ENCODE measurements at regions not wholly inside any gene's neighbourhood (a gene's known extent, or its start where the extent isn't known, plus 50 kb on each side); places are given as distances from the start of the nearest gene placed in this dataset.
"Not testable (repeated sequence)": the region's sequence is repeated elsewhere in the genome, so short reads cannot be mapped to it uniquely, and the experiment has no call there.

- Histone ChIP-seq H3K4me1 (no peaks in the 10 kb centered on the region), H3K27ac (no peak overlapping the region), H3K9me3 (peaks cover 0 to 5% of the 10 kb centered on the region in 2 donors), H3K27me3 (peaks cover 0 to 7% of the 10 kb centered on the region in 2 donors), H3K4me3 (no peak overlapping the region), H3K36me3 (no peaks in the 10 kb centered on the region)
- no peak for TF ChIP-seq CTCF (IDR thresholded peaks at IDR 0.05)
- intact Hi-C loops (cut with DNase I): no loop called here
- ATAC-seq (no peak), DNase-seq (no peak)
Observed at GRCh38 chr19:14320253-14320652, 61.0 kb upstream of the ADGRE5 start.

- DNase-seq; H3K27ac ChIP-seq; intact Hi-C loops (cut with DNase I); H3K36me3 ChIP-seq; H3K27me3 ChIP-seq; H3K4me1 ChIP-seq; ATAC-seq; H3K4me3 ChIP-seq; H3K9me3 ChIP-seq: not testable (repeated sequence)
Observed at GRCh38 chr19:14319720-14320119, 61.5 kb upstream of the ADGRE5 start.

- H3K9me3 ChIP-seq: peaks cover 0 to 5% of the 10 kb centered on the region in 2 donors
- no peaks in the 10 kb centered on the region for H3K4me1 ChIP-seq
- intact Hi-C loops (cut with DNase I): no loop called here
- ATAC-seq: peak; percentile 34
- no peak for TF ChIP-seq CTCF (IDR thresholded peaks at IDR 0.05)
- H3K27me3 ChIP-seq: peaks cover 0 to 7% of the 10 kb centered on the region in 2 donors
- H3K4me3 ChIP-seq: no peak overlapping the region
- no peak overlapping the region for H3K27ac ChIP-seq
- H3K36me3 ChIP-seq: no peaks in the 10 kb centered on the region
- no peak for DNase-seq
Observed at GRCh38 chr19:14318873-14319272, 62.4 kb upstream of the ADGRE5 start.

GRCh38 chr19:14317157-14317556 lies 64.1 kb upstream of the ADGRE5 start:
- no peak for DNase-seq
- Histone ChIP-seq H3K4me1 (no peaks in the 10 kb centered on the region), H3K27me3 (peaks cover 0 to 7% of the 10 kb centered on the region in 2 donors), H3K36me3 (no peaks in the 10 kb centered on the region), H3K9me3 (peaks cover 0 to 5% of the 10 kb centered on the region in 2 donors), H3K27ac (no peak overlapping the region), H3K4me3 (no peak overlapping the region)
- intact Hi-C loops (cut with DNase I): no loop called here
- TF ChIP-seq CTCF (IDR thresholded peaks at IDR 0.05): no peak
- no peak for ATAC-seq

GRCh38 chr19:14315433-14315832 lies 65.8 kb upstream of the ADGRE5 start:
- ATAC-seq (no peak), DNase-seq (no peak)
- H3K36me3 ChIP-seq: no peaks in the 10 kb centered on the region
- TF ChIP-seq CTCF (IDR thresholded peaks at IDR 0.05): no peak
- H3K27me3 ChIP-seq: peaks cover 0 to 7% of the 10 kb centered on the region in 2 donors
- no peak overlapping the region for H3K27ac ChIP-seq
- H3K4me3 ChIP-seq: no peak overlapping the region
- intact Hi-C loops (cut with DNase I): no loop called here
- peaks cover 0 to 5% of the 10 kb centered on the region in 2 donors for H3K9me3 ChIP-seq
- H3K4me1 ChIP-seq: no peaks in the 10 kb centered on the region

- no peak for TF ChIP-seq CTCF (IDR thresholded peaks at IDR 0.05)
- Histone ChIP-seq H3K36me3 (no peaks in the 10 kb centered on the region), H3K27ac (no peak overlapping the region), H3K27me3 (no peaks in the 10 kb centered on the region), H3K4me3 (no peak overlapping the region), H3K4me1 (no peaks in the 10 kb centered on the region), H3K9me3 (peaks cover 0 to 3% of the 10 kb centered on the region in 2 donors)
- no peak for ATAC-seq
- intact Hi-C loops (cut with DNase I): no loop called here
- DNase-seq: no peak
Observed at GRCh38 chr19:14310055-14310454, 71.2 kb upstream of the ADGRE5 start.

Data from left lung (tissue), 4 donors.